Fibroblast of the aortic adventitia (primary cell): ENCODE measurements at regions not wholly inside any gene's neighbourhood (a gene's known extent, or its start where the extent isn't known, plus 50 kb on each side); places are given as distances from the start of the nearest gene placed in this dataset.

Experiments used
- DNase-seq: peaks from one replicate; pipeline ENCODE4 v3.0.0-alpha.2; 2010; ENCODE audit warnings: low read depth
- H3K4me3 ChIP-seq: 2 replicates; pipeline ENCODE4 v1.5.1; 2011; ENCODE audit warnings: low read depth, mild to moderate bottlenecking, control low read depth, low read length, moderate library complexity
- TF ChIP-seq, protein P1 (sequence below): IDR thresholded peaks from 2 replicates; pipeline ENCODE4 v1.5.1; 2011; ENCODE audit warnings: mild to moderate bottlenecking, low read length, control low read depth, inconsistent platforms; ENCODE audit not compliant: insufficient read depth

DNA sequence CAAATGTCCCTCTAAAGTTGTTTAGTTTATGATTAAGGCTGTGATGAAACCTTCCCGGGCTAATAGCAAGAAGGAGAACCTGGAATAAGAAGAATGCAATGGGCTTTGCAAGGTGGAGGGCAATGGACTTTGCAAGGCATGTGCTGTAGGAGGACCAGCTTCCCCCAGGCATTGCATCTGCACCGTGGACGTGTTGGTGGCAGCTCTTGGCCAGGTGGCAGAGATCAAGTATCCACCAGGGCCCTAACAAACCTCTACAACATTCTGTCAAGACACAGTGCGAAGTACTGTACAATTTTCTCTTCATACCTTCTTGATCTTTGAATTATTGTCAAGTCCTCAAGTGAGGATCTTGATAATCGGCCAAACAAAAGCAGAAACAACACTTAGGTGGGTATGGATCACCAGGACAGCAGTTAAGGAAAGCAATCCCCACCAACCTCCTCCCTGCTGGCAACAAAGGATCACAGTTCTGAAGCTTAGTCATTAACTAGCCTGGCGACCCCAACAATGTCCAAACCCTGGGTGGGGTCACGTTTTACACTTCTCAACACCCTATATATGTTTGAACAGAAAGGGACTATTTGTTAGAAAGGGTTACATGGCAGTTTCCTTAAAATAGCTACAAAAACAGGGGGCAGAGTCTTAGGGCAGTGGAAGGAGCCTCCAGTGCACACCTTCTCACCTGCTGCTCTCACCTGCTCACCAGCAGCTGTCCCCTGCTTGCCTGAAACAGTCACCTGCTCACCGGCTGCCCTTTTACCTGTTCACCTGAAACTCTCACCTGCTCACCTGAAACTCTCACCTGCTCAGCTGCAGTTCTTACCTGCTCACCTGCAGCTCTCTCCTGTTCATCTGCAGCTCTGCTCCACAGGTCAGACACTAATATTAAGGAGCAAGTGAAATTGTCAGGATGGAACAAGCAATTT is 137.9 kb upstream of the LIPC start:
- TF ChIP-seq, protein P1, sequence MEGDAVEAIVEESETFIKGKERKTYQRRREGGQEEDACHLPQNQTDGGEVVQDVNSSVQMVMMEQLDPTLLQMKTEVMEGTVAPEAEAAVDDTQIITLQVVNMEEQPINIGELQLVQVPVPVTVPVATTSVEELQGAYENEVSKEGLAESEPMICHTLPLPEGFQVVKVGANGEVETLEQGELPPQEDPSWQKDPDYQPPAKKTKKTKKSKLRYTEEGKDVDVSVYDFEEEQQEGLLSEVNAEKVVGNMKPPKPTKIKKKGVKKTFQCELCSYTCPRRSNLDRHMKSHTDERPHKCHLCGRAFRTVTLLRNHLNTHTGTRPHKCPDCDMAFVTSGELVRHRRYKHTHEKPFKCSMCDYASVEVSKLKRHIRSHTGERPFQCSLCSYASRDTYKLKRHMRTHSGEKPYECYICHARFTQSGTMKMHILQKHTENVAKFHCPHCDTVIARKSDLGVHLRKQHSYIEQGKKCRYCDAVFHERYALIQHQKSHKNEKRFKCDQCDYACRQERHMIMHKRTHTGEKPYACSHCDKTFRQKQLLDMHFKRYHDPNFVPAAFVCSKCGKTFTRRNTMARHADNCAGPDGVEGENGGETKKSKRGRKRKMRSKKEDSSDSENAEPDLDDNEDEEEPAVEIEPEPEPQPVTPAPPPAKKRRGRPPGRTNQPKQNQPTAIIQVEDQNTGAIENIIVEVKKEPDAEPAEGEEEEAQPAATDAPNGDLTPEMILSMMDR = no peak
- no peak overlapping the region for H3K4me3 ChIP-seq
- no peak for DNase-seq

DNA sequence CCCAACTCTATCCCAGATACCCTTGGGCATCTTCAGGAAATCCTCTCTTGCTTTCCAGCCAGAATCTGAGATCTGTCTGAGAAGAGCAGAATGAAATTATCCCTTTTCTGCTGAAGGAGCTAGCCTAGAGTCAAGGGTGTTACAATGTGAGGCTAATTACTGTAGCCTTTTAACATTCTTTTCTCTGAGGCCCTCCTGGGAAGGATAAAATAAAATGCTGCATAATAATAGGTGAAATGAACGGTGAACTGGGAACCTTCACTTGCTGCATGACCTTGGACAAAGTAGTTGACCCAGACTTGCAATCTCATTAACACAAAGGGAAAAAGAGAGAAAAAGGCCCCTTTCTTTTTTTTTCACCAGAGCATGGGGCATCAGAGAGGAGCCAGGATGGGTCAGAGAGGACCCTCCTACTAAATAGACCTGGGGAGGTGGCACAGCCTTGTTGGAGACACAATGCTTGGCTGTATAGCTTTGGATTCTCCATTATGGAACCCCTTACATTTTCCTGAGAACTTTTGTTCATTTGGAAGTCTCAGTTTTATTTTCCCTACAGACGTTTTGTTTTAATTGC is 137.0 kb upstream of the LIPC start:
- TF ChIP-seq, protein P1 = no peak
- no peak overlapping the region for H3K4me3 ChIP-seq
- no peak for DNase-seq

DNA sequence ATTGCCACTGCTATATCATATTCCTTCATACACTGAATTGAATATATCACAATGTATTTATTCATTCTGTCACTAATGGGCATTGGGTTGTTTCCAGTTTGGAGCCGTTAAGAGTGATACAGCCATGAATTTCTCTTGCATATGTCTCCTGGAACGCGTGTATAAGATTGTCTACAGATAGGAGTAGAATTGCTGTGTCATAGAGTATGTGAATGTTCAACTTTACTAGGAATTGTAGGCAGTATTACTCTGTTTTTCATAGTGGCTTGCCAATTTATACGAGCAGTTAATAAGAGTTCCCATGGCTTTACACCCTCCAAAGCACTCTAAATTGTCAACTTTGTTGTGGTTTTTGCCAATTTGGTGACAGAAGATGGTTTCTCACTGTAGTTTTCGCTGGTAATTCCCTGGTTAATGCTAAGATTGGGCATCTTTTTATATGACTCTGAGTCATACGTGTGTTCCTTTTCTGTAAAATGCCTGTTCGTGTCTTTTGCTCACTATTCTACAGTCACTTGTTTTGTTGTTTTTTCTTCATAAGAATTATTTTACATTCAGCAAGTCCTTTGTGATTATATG is 136.1 kb upstream of the LIPC start:
- no peak for DNase-seq
- TF ChIP-seq, protein P1 = no peak
- no peak overlapping the region for H3K4me3 ChIP-seq

DNA sequence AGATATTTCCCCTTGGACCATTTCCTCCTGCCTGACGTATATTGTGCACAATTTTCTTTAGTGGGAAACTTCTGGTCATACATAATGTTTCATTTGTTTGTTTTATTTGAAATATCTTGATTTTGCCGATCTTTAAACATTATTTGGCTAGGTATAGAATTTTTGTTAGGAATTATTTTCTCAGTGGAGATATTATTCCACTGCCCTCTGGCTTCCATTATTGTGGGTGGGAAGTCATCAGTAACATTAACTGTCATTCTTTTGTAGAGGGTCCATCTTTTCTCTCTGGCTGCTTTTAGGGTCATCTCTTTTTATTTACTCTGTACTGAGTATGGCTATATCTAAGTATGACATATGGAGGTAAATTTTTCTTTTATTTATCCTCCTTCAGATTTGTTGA is 135.5 kb upstream of the LIPC start:
- no peak for DNase-seq
- TF ChIP-seq, protein P1 = no peak

DNA sequence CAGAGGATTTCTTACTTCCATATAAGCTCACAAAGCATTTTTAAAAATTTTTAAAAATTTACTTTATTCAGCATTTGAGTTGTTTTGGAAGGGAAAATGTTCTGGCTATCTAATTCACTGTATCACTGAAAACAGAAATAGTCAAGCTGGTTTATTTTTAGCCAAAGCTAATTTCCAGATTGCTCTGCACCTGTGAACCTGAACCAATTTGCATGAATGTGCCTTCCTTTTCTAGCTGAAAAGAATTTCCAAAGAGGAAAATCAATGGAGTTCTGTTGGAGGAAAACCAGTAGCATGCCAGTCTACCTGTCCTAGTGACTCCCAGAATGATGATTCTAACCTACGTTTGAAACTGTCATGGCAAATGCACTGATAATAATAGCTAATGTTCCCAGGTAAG is 134.2 kb upstream of the LIPC start:
- no peak overlapping the region for H3K4me3 ChIP-seq
- TF ChIP-seq, protein P1 = no peak
- DNase-seq = no peak

More for the DNA sequence above, 135.5 kb upstream of the LIPC start:
- no peak overlapping the region for H3K4me3 ChIP-seq

DNA sequence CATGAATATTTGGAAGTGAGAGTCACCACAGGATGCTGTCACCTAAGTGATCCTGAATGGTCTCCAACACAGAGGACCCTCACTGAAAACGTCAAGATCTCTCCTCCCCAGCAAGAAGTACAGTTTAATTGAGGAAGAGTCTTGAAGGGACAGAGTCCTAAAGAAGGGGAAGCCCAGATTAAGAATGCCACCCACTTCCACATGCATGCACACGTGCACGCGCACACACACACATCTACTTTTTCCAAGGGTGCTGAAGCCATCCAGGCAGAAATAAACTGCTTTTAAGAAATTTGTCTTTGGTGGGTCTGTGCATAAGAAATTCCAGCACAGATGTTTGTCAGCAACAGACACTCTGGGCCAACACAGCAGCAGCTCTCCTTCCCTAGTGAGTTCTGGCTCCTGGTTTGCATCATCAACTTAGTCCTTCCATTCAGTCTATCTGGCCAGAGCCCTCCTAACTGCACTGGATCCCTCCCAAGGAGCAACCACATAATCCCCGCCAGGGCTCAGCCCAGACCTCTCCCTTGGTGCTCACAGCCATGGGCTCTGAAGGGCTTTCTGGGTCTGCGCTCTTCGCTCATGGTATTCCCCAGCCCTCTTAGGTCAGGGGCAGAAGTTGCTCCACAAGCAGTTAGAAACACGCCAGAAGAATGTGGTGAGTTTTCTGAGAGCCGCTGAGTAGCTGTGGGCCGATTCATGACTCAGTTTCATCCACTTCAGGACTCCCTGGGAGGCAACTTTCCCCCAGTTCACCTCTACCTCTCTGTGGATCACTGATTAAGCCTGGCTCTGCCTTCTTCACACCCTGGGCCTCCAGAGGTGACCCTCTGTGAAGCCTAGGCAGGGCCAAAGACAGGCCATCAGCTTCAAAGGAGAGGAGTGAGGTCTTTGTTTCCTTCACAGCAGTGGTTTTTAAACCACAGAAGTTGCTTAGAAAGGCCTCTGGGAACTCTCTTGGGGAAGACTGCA is 132.6 kb upstream of the LIPC start:
- no peak overlapping the region for H3K4me3 ChIP-seq
- peak; percentile 42 for DNase-seq
- TF ChIP-seq, protein P1 = no peak
